Fibroblast of pulmonary artery (primary cell): ENCODE measurements at regions not wholly inside any gene's neighbourhood (a gene's known extent, or its start where the extent isn't known, plus 50 kb on each side); places are given as distances from the start of the nearest gene placed in this dataset.

Experiments used
- DNase-seq: peaks from one replicate; pipeline ENCODE4 v3.0.0-alpha.2; 2010; ENCODE audit warnings: low read depth
- H3K4me3 ChIP-seq: replicated peaks from 2 replicates; pipeline ENCODE4 v1.5.1; 2011; ENCODE audit warnings: low read depth, mild to moderate bottlenecking, control low read depth, low read length, moderate library complexity
- TF ChIP-seq, protein P1 (sequence below): IDR thresholded peaks from 2 replicates; pipeline ENCODE4 v1.5.1; 2011; ENCODE audit warnings: mild to moderate bottlenecking, control low read depth, low read length, inconsistent platforms; ENCODE audit errors: missing control alignments

DNA sequence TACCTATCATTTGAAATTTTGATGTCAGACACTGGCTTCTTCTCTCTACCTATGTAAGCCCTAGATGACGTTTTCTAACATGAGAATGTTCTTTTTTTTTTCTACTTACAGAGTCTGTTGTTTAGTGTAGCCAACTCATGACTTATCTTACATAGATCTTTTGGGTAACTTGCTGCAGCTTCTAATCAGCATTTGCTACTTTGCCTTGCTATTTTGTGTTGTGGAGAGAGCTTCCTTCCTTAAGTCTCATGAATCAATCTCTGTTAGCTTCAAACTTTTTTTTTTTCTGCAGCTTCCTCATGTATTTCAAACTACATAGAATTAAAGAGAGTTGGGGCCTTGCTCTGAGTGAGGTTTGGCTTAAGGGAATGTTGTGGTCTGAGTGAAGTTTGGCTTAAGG lies 568.7 kb upstream of the BCHE start:
- no peak overlapping the region for H3K4me3 ChIP-seq
- TF ChIP-seq, protein P1, sequence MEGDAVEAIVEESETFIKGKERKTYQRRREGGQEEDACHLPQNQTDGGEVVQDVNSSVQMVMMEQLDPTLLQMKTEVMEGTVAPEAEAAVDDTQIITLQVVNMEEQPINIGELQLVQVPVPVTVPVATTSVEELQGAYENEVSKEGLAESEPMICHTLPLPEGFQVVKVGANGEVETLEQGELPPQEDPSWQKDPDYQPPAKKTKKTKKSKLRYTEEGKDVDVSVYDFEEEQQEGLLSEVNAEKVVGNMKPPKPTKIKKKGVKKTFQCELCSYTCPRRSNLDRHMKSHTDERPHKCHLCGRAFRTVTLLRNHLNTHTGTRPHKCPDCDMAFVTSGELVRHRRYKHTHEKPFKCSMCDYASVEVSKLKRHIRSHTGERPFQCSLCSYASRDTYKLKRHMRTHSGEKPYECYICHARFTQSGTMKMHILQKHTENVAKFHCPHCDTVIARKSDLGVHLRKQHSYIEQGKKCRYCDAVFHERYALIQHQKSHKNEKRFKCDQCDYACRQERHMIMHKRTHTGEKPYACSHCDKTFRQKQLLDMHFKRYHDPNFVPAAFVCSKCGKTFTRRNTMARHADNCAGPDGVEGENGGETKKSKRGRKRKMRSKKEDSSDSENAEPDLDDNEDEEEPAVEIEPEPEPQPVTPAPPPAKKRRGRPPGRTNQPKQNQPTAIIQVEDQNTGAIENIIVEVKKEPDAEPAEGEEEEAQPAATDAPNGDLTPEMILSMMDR, result no peak

DNA sequence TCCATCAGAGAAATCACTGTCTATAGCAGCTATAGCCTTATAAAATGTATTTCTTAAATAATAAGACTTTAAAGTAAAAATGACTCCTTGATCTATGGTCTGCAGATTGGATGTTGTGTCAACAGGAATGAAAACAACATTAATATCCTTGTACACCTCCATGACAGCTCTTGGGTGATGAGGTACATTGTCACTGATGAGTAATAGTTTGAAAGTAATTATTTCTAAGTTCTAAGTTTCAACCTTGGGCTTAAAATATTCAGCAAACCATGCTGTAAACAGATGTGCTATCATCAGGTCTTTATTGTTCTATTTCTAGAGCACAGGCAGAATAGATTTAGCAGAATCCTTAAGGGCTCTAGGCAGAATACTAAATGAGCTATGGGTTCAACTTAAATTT lies 568.2 kb upstream of the BCHE start:
- TF ChIP-seq, protein P1, result no peak
- H3K4me3 ChIP-seq, result no peak overlapping the region
- no peak for DNase-seq

More for the DNA sequence above, 568.7 kb upstream of the BCHE start:
- no peak for DNase-seq

DNA sequence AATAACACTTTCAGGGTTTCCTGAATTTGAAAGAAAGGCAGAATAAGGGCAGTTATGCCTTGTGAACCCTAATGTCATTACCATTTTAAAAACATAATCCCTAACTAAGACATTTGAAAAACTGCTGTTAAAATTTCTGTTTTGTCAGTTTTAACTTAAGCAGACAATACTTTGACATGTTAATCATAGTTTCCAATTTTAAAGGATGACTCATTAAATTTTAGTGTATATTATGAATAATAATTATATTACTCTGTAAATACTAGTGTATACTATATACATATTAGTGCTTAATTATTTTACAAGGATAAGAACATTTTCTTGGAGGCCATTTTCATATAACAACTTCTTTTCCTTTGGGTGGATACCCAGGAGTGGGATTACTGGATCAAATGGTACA lies 553.1 kb upstream of the BCHE start:
- TF ChIP-seq, protein P1, result no peak
- H3K4me3 ChIP-seq, result no peak overlapping the region
- no peak for DNase-seq

DNA sequence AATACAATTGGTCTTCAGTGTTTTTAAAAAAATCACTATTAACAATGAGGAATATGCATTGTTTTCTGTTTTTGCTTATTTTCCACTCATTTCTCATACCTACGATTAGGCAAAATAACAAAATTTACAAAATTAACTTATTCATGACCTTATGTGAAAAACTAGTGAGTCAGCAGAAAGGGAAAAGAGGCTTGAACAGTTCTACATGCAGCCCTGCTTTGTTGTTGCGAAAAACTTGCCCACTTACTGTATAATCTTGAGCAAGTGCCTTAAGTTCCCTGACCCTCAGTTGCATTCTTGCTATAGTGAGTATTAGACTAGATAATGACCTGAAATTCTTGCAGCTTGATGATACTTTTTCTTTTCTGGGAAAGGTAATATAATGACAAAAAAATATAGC lies 551.1 kb upstream of the BCHE start:
- TF ChIP-seq, protein P1, result no peak
- no peak overlapping the region for H3K4me3 ChIP-seq
- DNase-seq, result no peak

DNA sequence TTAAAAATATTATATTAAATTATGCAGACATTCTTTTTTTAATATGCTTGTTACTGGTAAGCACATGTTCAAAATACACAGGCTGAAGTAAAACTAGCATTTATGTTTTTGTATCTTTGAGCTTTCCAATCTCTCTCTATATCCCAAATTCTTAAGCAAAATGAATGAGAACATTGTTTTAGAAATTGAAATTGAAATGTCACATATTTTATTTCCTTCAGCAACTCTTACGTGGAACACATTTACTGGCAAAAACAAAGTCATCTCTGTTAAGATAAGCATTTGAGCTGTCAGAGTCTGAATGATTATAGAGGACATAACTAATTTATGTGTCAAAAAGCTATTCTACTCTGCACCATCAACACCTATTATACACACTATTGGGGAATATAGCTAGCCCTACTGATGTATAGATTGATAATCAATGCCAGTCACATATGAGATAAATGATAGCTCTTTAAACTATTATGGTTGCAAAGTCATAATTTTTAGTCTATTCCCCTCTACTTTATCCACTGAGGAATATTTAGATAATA lies 535.4 kb upstream of the BCHE start:
- TF ChIP-seq, protein P1, result no peak
- no peak for DNase-seq
- no peak overlapping the region for H3K4me3 ChIP-seq

DNA sequence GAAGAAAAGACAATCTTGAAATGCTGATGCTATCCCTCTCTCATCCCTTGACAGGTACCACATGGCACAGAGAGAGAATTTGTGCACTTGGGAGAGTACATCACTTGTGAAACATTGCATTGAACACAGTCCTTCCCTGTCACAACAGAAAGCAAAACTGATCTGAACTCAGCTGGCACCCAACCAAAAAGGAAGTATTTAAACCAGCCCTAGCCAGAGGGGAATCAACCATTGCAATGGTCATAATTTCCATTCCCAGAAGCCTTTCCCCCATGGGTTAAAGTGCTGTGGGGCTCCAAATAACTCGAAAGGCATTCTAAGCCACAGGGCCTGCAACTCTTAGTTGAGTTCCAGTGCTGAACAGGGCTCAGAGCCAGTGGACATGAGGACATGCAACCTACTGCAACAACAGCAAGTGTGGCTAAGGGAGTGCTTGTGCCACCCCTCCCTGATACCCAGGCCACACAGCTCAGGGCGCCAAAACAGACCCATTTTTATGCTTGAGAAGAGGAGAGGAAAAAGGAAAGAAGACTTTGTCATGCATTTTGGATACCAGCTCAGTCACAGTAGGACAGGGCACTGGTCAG lies 530.8 kb upstream of the BCHE start:
- DNase-seq, result no peak
- TF ChIP-seq, protein P1, result no peak
- H3K4me3 ChIP-seq, result no peak overlapping the region

DNA sequence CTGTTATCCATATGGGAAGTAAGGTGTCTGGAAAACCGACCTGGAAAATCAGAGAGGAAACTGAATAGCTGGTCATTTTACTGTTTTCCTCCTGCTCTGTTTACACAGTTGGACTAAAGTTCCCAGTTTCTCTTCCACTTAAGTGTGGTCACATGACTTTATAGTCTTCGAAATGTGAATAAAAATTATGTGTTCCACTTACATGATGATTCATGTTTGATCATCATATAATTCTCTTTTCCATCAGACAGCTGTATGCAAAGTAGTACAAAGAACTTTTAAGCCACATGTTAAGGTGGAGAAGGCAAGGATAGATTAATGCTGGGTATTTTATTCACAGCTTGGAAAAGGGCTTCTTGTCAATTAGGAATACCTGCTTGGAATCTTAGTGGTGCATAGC lies 525.5 kb upstream of the BCHE start:
- TF ChIP-seq, protein P1, result no peak
- DNase-seq, result no peak

More for the DNA sequence above, 525.5 kb upstream of the BCHE start:
- no peak overlapping the region for H3K4me3 ChIP-seq
